Naive thymus-derived CD4-positive, alpha-beta T cell (primary cell): ENCODE measurements at regions not wholly inside any gene's neighbourhood (a gene's known extent, or its start where the extent isn't known, plus 50 kb on each side); places are given as distances from the start of the nearest gene placed in this dataset.
"Not testable (repeated sequence)": the region's sequence is repeated elsewhere in the genome, so short reads cannot be mapped to it uniquely, and the experiment has no call there.

Experiments used
- ATAC-seq: fragments of 150-1000 bp; cut with Tn5 transposase; 2 replicates; pipeline ENCODE4 v1.10.0; 2021; ENCODE audit warnings: mild to moderate bottlenecking, moderate library complexity
- CTCF ChIA-PET: fragments of 350-600 bp; sonication (Branson Sonifier 250); formaldehyde crosslinking; loops from one replicate; lab custom pipeline; 2021; ENCODE audit warnings: antibody characterized with exemption; lab: Charles Lee
- POLR2A ChIA-PET: fragments of 350-600 bp; sonication (Branson Sonifier 250); formaldehyde crosslinking; loops from one replicate; lab custom pipeline; 2021; ENCODE audit warnings: antibody characterized with exemption, inconsistent platforms; lab: Charles Lee
- DNase-seq, 9 donors: peaks; one replicate each; pipeline versions ENCODE4 v3.0.0 to v3.0.0-alpha.2; 2020 to 2022; ENCODE audit warnings: mixed read lengths in 1 of 9
- H3K27ac ChIP-seq: one replicate; pipeline ENCODE4 v1.7.0; 2013; ENCODE audit warnings: mild to moderate bottlenecking, low read depth, low read length, moderate library complexity
- H3K27me3 ChIP-seq, 2 donors: one replicate each; pipeline ENCODE4 v1.7.0; 2013; ENCODE audit warnings: low read length in 2 of 2, mild to moderate bottlenecking in 2 of 2, moderate library complexity in 2 of 2; ENCODE audit not compliant: control insufficient read depth in 2 of 2, insufficient read depth in 2 of 2
- H3K36me3 ChIP-seq, 3 experiments: 1 replicate in 2 of 3; 2 replicates in 1 of 3; pipeline ENCODE4 v1.7.0; 2013; ENCODE audit warnings: low read length in 3 of 3, mild to moderate bottlenecking in 3 of 3, moderate library complexity in 1 of 3; ENCODE audit not compliant: insufficient read depth in 3 of 3, control insufficient read depth in 2 of 3
- H3K4me1 ChIP-seq, 2 donors: one replicate each; pipeline ENCODE4 v1.7.0; 2013; ENCODE audit warnings: low read length in 2 of 2, mild to moderate bottlenecking in 2 of 2, moderate library complexity in 1 of 2; ENCODE audit not compliant: control insufficient read depth in 2 of 2, insufficient read depth in 2 of 2
- H3K4me3 ChIP-seq: 2 replicates; pipeline ENCODE4 v1.7.0; 2013; ENCODE audit warnings: mild to moderate bottlenecking, low read length
- H3K9me3 ChIP-seq, 3 experiments: 1 replicate in 2 of 3; 2 replicates in 1 of 3; pipeline ENCODE4 v1.7.0; 2013; ENCODE audit warnings: low read length in 3 of 3; ENCODE audit not compliant: control insufficient read depth in 2 of 3
- H3K27ac Mint-ChIP-seq, 9 donors: one replicate each; pipeline ENCODE4 v1.8.0; 2020 to 2022; ENCODE audit warnings: mixed read lengths in 9 of 9, mild to moderate bottlenecking in 8 of 9, moderate library complexity in 5 of 9, inconsistent platforms in 2 of 9
- H3K27me3 Mint-ChIP-seq, 5 donors: one replicate each; pipeline ENCODE4 v1.8.0; 2021 to 2022; ENCODE audit warnings: mixed read lengths in 5 of 5, mild to moderate bottlenecking in 1 of 5
- H3K36me3 Mint-ChIP-seq, 5 donors: one replicate each; pipeline ENCODE4 v1.8.0; 2020 to 2022; ENCODE audit warnings: mixed read lengths in 5 of 5, mild to moderate bottlenecking in 3 of 5, inconsistent platforms in 1 of 5
- H3K4me1 Mint-ChIP-seq, 7 donors: one replicate each; pipeline ENCODE4 v1.8.0; 2020 to 2022; ENCODE audit warnings: mixed read lengths in 7 of 7, mild to moderate bottlenecking in 3 of 7, inconsistent platforms in 1 of 7
- H3K4me3 Mint-ChIP-seq, 10 donors: one replicate each; pipeline ENCODE4 v1.8.0; 2020 to 2022; ENCODE audit warnings: mild to moderate bottlenecking in 10 of 10, mixed read lengths in 10 of 10, moderate library complexity in 6 of 10, inconsistent platforms in 2 of 10
- H3K9me3 Mint-ChIP-seq, 11 donors: one replicate each; pipeline ENCODE4 v1.8.0; 2020 to 2022; ENCODE audit warnings: mixed read lengths in 11 of 11, mild to moderate bottlenecking in 4 of 11, inconsistent platforms in 1 of 11, moderate library complexity in 1 of 11
- intact Hi-C, 2 donors: fragments of 100-400 bp; cut with micrococcal nuclease; formaldehyde crosslinking; loops; one replicate each; pipeline ENCODE4 v1.15.1; 2023

- Histone ChIP-seq H3K9me3 (no peaks in the 10 kb centered on the region), H3K4me3 (no peak overlapping the region), H3K4me1 (no peaks in the 10 kb centered on the region), H3K27me3 (no peaks in the 10 kb centered on the region), H3K36me3 (no peaks in the 10 kb centered on the region), H3K27ac (no peak overlapping the region)
- Mint-ChIP-seq H3K27ac (no peak overlapping the region), H3K27me3 (peaks cover 0 to 9% (median 8%) of the 10 kb centered on the region in 5 donors), H3K9me3 (peaks cover 0 to 14% (median 0%) of the 10 kb centered on the region in 11 donors), H3K4me3 (no peak overlapping the region), H3K36me3 (no peaks in the 10 kb centered on the region), H3K4me1 (no peaks in the 10 kb centered on the region)
- DNase-seq: no peak
- CTCF ChIA-PET: no interaction called here
- ATAC-seq: no peak
- POLR2A ChIA-PET: no interaction called here
- intact Hi-C loops: no loop called here
These were observed 934.2 kb upstream of the AMELY start for GRCh38 chrY:7845776-7846175.

GRCh38 chrY:7837046-7837445 lies 925.5 kb upstream of the AMELY start:
- Histone ChIP-seq H3K36me3 (no peaks in the 10 kb centered on the region), H3K27me3 (no peaks in the 10 kb centered on the region), H3K4me1 (no peaks in the 10 kb centered on the region), H3K27ac (no peak overlapping the region), H3K4me3 (no peak overlapping the region), H3K9me3 (no peaks in the 10 kb centered on the region)
- H3K27ac Mint-ChIP-seq: no peak overlapping the region
- intact Hi-C loops: no loop called here
- no peak overlapping the region for H3K4me3 Mint-ChIP-seq
- H3K9me3 Mint-ChIP-seq: no peaks in the 10 kb centered on the region
- CTCF ChIA-PET: no interaction called here
- peaks cover 0 to 4% (median 0%) of the 10 kb centered on the region in 7 donors for H3K4me1 Mint-ChIP-seq
- ATAC-seq (no peak), DNase-seq (no peak)
- peaks cover 0 to 14% (median 4%) of the 10 kb centered on the region in 5 donors for H3K27me3 Mint-ChIP-seq
- POLR2A ChIA-PET: no interaction called here
- no peaks in the 10 kb centered on the region for H3K36me3 Mint-ChIP-seq

GRCh38 chrY:7836366-7836765 lies 924.8 kb upstream of the AMELY start:
- Mint-ChIP-seq H3K27ac (no peak overlapping the region), H3K4me1 (peaks cover 0 to 4% (median 0%) of the 10 kb centered on the region in 7 donors), H3K4me3 (no peak overlapping the region), H3K9me3 (no peaks in the 10 kb centered on the region), H3K36me3 (no peaks in the 10 kb centered on the region), H3K27me3 (peaks cover 0 to 14% (median 3%) of the 10 kb centered on the region in 5 donors)
- Histone ChIP-seq H3K36me3 (no peaks in the 10 kb centered on the region), H3K27me3 (no peaks in the 10 kb centered on the region), H3K4me1 (no peaks in the 10 kb centered on the region), H3K4me3 (no peak overlapping the region), H3K9me3 (no peaks in the 10 kb centered on the region), H3K27ac (no peak overlapping the region)
- CTCF ChIA-PET: no interaction called here
- ATAC-seq: no peak
- intact Hi-C loops: no loop called here
- POLR2A ChIA-PET: no interaction called here
- no peak for DNase-seq

GRCh38 chrY:7835416-7835815 lies 923.9 kb upstream of the AMELY start:
- Histone ChIP-seq H3K9me3 (no peaks in the 10 kb centered on the region), H3K27ac (no peak overlapping the region), H3K4me3 (no peak overlapping the region), H3K36me3 (no peaks in the 10 kb centered on the region), H3K4me1 (no peaks in the 10 kb centered on the region), H3K27me3 (no peaks in the 10 kb centered on the region)
- ChIA-PET POLR2A (no interaction called here), CTCF (no interaction called here)
- H3K27me3 Mint-ChIP-seq: peaks cover 0 to 8% (median 0%) of the 10 kb centered on the region in 5 donors
- no peak overlapping the region for H3K27ac Mint-ChIP-seq
- H3K4me1 Mint-ChIP-seq: peaks cover 0 to 4% (median 0%) of the 10 kb centered on the region in 7 donors
- no peak for DNase-seq
- no peaks in the 10 kb centered on the region for H3K36me3 Mint-ChIP-seq
- no peak overlapping the region for H3K4me3 Mint-ChIP-seq
- H3K9me3 Mint-ChIP-seq: no peaks in the 10 kb centered on the region
- no peak for ATAC-seq
- intact Hi-C loops: no loop called here

- intact Hi-C loops: no loop called here
- CTCF ChIA-PET: no interaction called here
These were observed 922.7 kb upstream of the AMELY start for GRCh38 chrY:7834284-7834683.

GRCh38 chrY:7830881-7831280 lies 919.3 kb upstream of the AMELY start:
- H3K27me3 ChIP-seq, H3K36me3 ChIP-seq, H3K36me3 Mint-ChIP-seq, CTCF ChIA-PET, H3K4me3 Mint-ChIP-seq, H3K4me1 ChIP-seq, H3K9me3 ChIP-seq, H3K4me3 ChIP-seq, H3K27me3 Mint-ChIP-seq, ATAC-seq, intact Hi-C loops, H3K4me1 Mint-ChIP-seq, POLR2A ChIA-PET, H3K9me3 Mint-ChIP-seq, H3K27ac Mint-ChIP-seq, DNase-seq, H3K27ac ChIP-seq: not testable (repeated sequence)

More at GRCh38 chrY:7834284-7834683, 922.7 kb upstream of the AMELY start:
- no peaks in the 10 kb centered on the region for H3K9me3 ChIP-seq
- H3K4me3 ChIP-seq: no peak overlapping the region
- H3K27me3 ChIP-seq: no peaks in the 10 kb centered on the region
- POLR2A ChIA-PET: no interaction called here
- no peaks in the 10 kb centered on the region for H3K36me3 Mint-ChIP-seq
- H3K27ac Mint-ChIP-seq: no peak overlapping the region
- H3K9me3 Mint-ChIP-seq: no peaks in the 10 kb centered on the region
- peaks cover 0 to 8% (median 0%) of the 10 kb centered on the region in 5 donors for H3K27me3 Mint-ChIP-seq
- H3K27ac ChIP-seq: no peak overlapping the region
- peaks cover 0 to 4% (median 0%) of the 10 kb centered on the region in 7 donors for H3K4me1 Mint-ChIP-seq
- DNase-seq: no peak
- no peak for ATAC-seq
- no peaks in the 10 kb centered on the region for H3K36me3 ChIP-seq
- H3K4me1 ChIP-seq: no peaks in the 10 kb centered on the region
- no peak overlapping the region for H3K4me3 Mint-ChIP-seq

- no peaks in the 10 kb centered on the region for H3K36me3 ChIP-seq
- ChIA-PET CTCF (no interaction called here), POLR2A (no interaction called here)
- intact Hi-C loops: no loop called here
- Mint-ChIP-seq H3K36me3 (no peaks in the 10 kb centered on the region), H3K9me3 (peaks cover 0 to 3% (median 0%) of the 10 kb centered on the region in 11 donors), H3K27me3 (no peaks in the 10 kb centered on the region), H3K27ac (no peak overlapping the region), H3K4me1 (no peaks in the 10 kb centered on the region), H3K4me3 (no peak overlapping the region)
- H3K9me3 ChIP-seq: no peaks in the 10 kb centered on the region
- DNase-seq (no peak), ATAC-seq (no peak)
- no peak overlapping the region for H3K27ac ChIP-seq
- H3K27me3 ChIP-seq: no peaks in the 10 kb centered on the region
- H3K4me3 ChIP-seq: no peak overlapping the region
- no peaks in the 10 kb centered on the region for H3K4me1 ChIP-seq
These were observed 915.0 kb upstream of the AMELY start for GRCh38 chrY:7826533-7826932.
